CD14-positive monocyte (primary cell): ENCODE measurements at regions not wholly inside any gene's neighbourhood (a gene's known extent, or its start where the extent isn't known, plus 50 kb on each side); places are given as distances from the start of the nearest gene placed in this dataset.

ENCODE experiments used
- DNase-seq, 3 donors: peaks; one replicate each; pipeline ENCODE4 v3.0.0-alpha.2; 2011 to 2022
- H2AFZ ChIP-seq: 2 replicates; pipeline ENCODE4 v1.6.0; 2012; ENCODE audit warnings: mild to moderate bottlenecking, low read depth, low read length, inconsistent platforms; ENCODE audit not compliant: insufficient read depth, poor library complexity, severe bottlenecking
- H3K27ac ChIP-seq, 2 donors: 1 replicate in 1 of 2; 2 replicates in 1 of 2; pipeline ENCODE4 v1.5.1; 2012 to 2013; ENCODE audit warnings: low read length in 2 of 2, control low read depth in 1 of 2, inconsistent platforms in 1 of 2, low read depth in 1 of 2, mild to moderate bottlenecking in 1 of 2
- H3K27me3 ChIP-seq, 2 donors: one replicate each; pipeline versions ENCODE4 v1.6.0 to v1.6.1; 2011 to 2013; ENCODE audit warnings: low read length in 2 of 2; ENCODE audit not compliant: control insufficient read depth in 2 of 2, insufficient read depth in 2 of 2
- H3K36me3 ChIP-seq, 2 donors: replicated peaks in 1 of 2; 1 replicate in 1 of 2; 2 replicates in 1 of 2; pipeline versions ENCODE4 v1.5.1 to v1.6.1; 2012 to 2013; ENCODE audit warnings: low read length in 2 of 2, control low read depth in 1 of 2, inconsistent platforms in 1 of 2, mild to moderate bottlenecking in 1 of 2; ENCODE audit not compliant: insufficient read depth in 2 of 2, control insufficient read depth in 1 of 2
- H3K4me1 ChIP-seq, 2 donors: 1 replicate in 1 of 2; 2 replicates in 1 of 2; pipeline versions ENCODE4 v1.5.1 to v1.6.1; 2012 to 2013; ENCODE audit warnings: low read length in 2 of 2, control low read depth in 1 of 2, inconsistent platforms in 1 of 2, mild to moderate bottlenecking in 1 of 2, moderate library complexity in 1 of 2; ENCODE audit not compliant: insufficient read depth in 2 of 2, control insufficient read depth in 1 of 2
- H3K4me2 ChIP-seq: replicated peaks from 2 replicates; pipeline ENCODE3; 2012; ENCODE audit warnings: low read length, moderate library complexity, mild to moderate bottlenecking; ENCODE audit not compliant: poor library complexity, severe bottlenecking; ENCODE audit errors: extremely low read depth
- H3K4me3 ChIP-seq, 3 experiments: fragments of 200-600 bp in 1 of 3; sonication (generic) in 1 of 3; replicated peaks in 1 of 3; 1 replicate in 2 of 3; 2 replicates in 1 of 3; pipeline ENCODE4 v1.5.1; 2011 to 2013; ENCODE audit warnings: low read length in 3 of 3, mild to moderate bottlenecking in 3 of 3, control low read depth in 2 of 3, low read depth in 2 of 3, inconsistent platforms in 1 of 3, moderate library complexity in 1 of 3
- H3K79me2 ChIP-seq: 2 replicates; pipeline ENCODE4 v1.6.0; 2012; ENCODE audit warnings: mild to moderate bottlenecking, control low read depth, inconsistent platforms, low read length, moderate library complexity; ENCODE audit not compliant: insufficient read depth
- H3K9ac ChIP-seq: 2 replicates; pipeline ENCODE4 v1.6.0; 2017; ENCODE audit warnings: low read length, mild to moderate bottlenecking; ENCODE audit not compliant: insufficient read depth, poor library complexity, severe bottlenecking
- H3K9me3 ChIP-seq, 2 donors: replicated peaks in 1 of 2; 1 replicate in 1 of 2; 2 replicates in 1 of 2; pipeline versions ENCODE4 v1.5.1 to v1.6.1; 2012 to 2013; ENCODE audit warnings: low read length in 2 of 2, control low read depth in 1 of 2; ENCODE audit not compliant: control insufficient read depth in 1 of 2, insufficient read depth in 1 of 2
- H4K20me1 ChIP-seq: 2 replicates; pipeline ENCODE4 v1.6.0; 2012; ENCODE audit warnings: mild to moderate bottlenecking, low read length, control low read depth, moderate library complexity; ENCODE audit not compliant: insufficient read depth
- H3K27ac Mint-ChIP-seq, 7 donors: one replicate each; pipeline ENCODE4 v1.8.0; 2020; ENCODE audit warnings: mild to moderate bottlenecking in 7 of 7, mixed read lengths in 7 of 7, moderate library complexity in 6 of 7, inconsistent platforms in 2 of 7
- H3K27me3 Mint-ChIP-seq, 3 donors: one replicate each; pipeline ENCODE4 v1.8.0; 2021 to 2022; ENCODE audit warnings: low read depth in 3 of 3, mild to moderate bottlenecking in 3 of 3, mixed read lengths in 3 of 3, moderate library complexity in 3 of 3, inconsistent platforms in 1 of 3
- H3K36me3 Mint-ChIP-seq, 2 donors: one replicate each; pipeline ENCODE4 v1.8.0; 2020; ENCODE audit warnings: mixed read lengths in 2 of 2, inconsistent platforms in 1 of 2, mild to moderate bottlenecking in 1 of 2
- H3K4me1 Mint-ChIP-seq: one replicate; pipeline ENCODE4 v1.8.0; 2020; ENCODE audit warnings: mild to moderate bottlenecking, mixed read lengths
- H3K4me3 Mint-ChIP-seq, 2 donors: one replicate each; pipeline ENCODE4 v1.8.0; 2020; ENCODE audit warnings: mild to moderate bottlenecking in 2 of 2, mixed read lengths in 2 of 2, moderate library complexity in 1 of 2
- H3K9me3 Mint-ChIP-seq, 7 donors: one replicate each; pipeline ENCODE4 v1.8.0; 2020 to 2022; ENCODE audit warnings: mixed read lengths in 7 of 7, mild to moderate bottlenecking in 6 of 7, moderate library complexity in 6 of 7, inconsistent platforms in 2 of 7
- WGBS: methylation state at CpG from one replicate; pipeline ENCODE4 v1.1.5; 2013; ENCODE audit warnings: missing lambda C conversion rate; ENCODE audit not compliant: insufficient coverage; 5-methylcytosine and 5-hydroxymethylcytosine counted together
- intact Hi-C, 2 donors: fragments of 100-400 bp; cut with micrococcal nuclease; formaldehyde crosslinking; loops; one replicate each; pipeline versions ENCODE4 v1.15.0 to v1.15.1; 2023
- TF ChIP-seq, protein P1 (sequence below): fragments of 200-600 bp; IDR thresholded peaks from one replicate; pipeline ENCODE4 v1.8.0; 2022; ENCODE audit warnings: antibody characterized with exemption, mild to moderate bottlenecking

GRCh38 chr13:21799671-21800070 is 128.8 kb downstream of the FGF9 start:
- Mint-ChIP-seq H3K4me3 (no peak overlapping the region), H3K36me3 (no peaks in the 10 kb centered on the region), H3K9me3 (peaks cover 0 to 7% (median 1%) of the 10 kb centered on the region in 7 donors), H3K27ac (no peak overlapping the region), H3K4me1 (no peaks in the 10 kb centered on the region), H3K27me3 (peaks cover 0 to 2% (median 0%) of the 10 kb centered on the region in 3 donors)
- TF ChIP-seq, protein P1, sequence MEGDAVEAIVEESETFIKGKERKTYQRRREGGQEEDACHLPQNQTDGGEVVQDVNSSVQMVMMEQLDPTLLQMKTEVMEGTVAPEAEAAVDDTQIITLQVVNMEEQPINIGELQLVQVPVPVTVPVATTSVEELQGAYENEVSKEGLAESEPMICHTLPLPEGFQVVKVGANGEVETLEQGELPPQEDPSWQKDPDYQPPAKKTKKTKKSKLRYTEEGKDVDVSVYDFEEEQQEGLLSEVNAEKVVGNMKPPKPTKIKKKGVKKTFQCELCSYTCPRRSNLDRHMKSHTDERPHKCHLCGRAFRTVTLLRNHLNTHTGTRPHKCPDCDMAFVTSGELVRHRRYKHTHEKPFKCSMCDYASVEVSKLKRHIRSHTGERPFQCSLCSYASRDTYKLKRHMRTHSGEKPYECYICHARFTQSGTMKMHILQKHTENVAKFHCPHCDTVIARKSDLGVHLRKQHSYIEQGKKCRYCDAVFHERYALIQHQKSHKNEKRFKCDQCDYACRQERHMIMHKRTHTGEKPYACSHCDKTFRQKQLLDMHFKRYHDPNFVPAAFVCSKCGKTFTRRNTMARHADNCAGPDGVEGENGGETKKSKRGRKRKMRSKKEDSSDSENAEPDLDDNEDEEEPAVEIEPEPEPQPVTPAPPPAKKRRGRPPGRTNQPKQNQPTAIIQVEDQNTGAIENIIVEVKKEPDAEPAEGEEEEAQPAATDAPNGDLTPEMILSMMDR, result no peak
- H3K9ac ChIP-seq, result no peak overlapping the region
- H3K36me3 ChIP-seq, result no peaks in the 10 kb centered on the region
- H3K27me3 ChIP-seq, result no peaks in the 10 kb centered on the region
- intact Hi-C loops, result no loop called here
- no peaks in the 10 kb centered on the region for H3K9me3 ChIP-seq
- WGBS, result 94% methylated on average over 2 of the region's 3 CpGs
- no peak overlapping the region for H3K4me2 ChIP-seq
- H2AFZ ChIP-seq, result no peak overlapping the region
- H3K79me2 ChIP-seq, result no peaks in the 10 kb centered on the region
- H3K4me1 ChIP-seq, result no peaks in the 10 kb centered on the region
- no peaks in the 10 kb centered on the region for H4K20me1 ChIP-seq
- no peak overlapping the region for H3K27ac ChIP-seq
- no peak for DNase-seq
- no peak overlapping the region for H3K4me3 ChIP-seq

- no peak overlapping the region for H3K4me2 ChIP-seq
- peaks cover 0 to 2% (median 0%) of the 10 kb centered on the region in 3 donors for H3K27me3 Mint-ChIP-seq
Measured at GRCh38 chr13:21800837-21801616, 130.2 kb downstream of the FGF9 start.

More at GRCh38 chr13:21800837-21801616, 130.2 kb downstream of the FGF9 start:
- no peak overlapping the region for H3K4me3 Mint-ChIP-seq
- 89% methylated on average over 5 of the region's 7 CpGs for whole genome bisulfite sequencing
- Histone ChIP-seq H2AFZ (no peak overlapping the region), H3K4me1 (no peaks in the 10 kb centered on the region), H3K4me3 (no peak overlapping the region), H4K20me1 (no peaks in the 10 kb centered on the region), H3K36me3 (no peaks in the 10 kb centered on the region), H3K27me3 (no peaks in the 10 kb centered on the region), H3K79me2 (no peaks in the 10 kb centered on the region), H3K9me3 (no peaks in the 10 kb centered on the region), H3K27ac (no peak overlapping the region), H3K9ac (no peak overlapping the region)
- no peak for DNase-seq
- H3K4me1 Mint-ChIP-seq, result no peaks in the 10 kb centered on the region
- H3K36me3 Mint-ChIP-seq, result no peaks in the 10 kb centered on the region
- no peak overlapping the region for H3K27ac Mint-ChIP-seq
- TF ChIP-seq, protein P1, result no peak
- intact Hi-C loops, result no loop called here
- H3K9me3 Mint-ChIP-seq, result peaks cover 0 to 5% (median 1%) of the 10 kb centered on the region in 7 donors
